Right renal pelvis (tissue), 4 donors: ENCODE measurements at regions not wholly inside any gene's neighbourhood (a gene's known extent, or its start where the extent isn't known, plus 50 kb on each side); places are given as distances from the start of the nearest gene placed in this dataset.
"Not testable (repeated sequence)": the region's sequence is repeated elsewhere in the genome, so short reads cannot be mapped to it uniquely, and the experiment has no call there.

Source experiments
- DNase-seq, 4 donors: peaks; one replicate each; pipeline ENCODE4 v3.0.0-alpha.2; 2013; ENCODE audit warnings: low read depth in 4 of 4, low spot score in 3 of 4, missing footprints in 1 of 4

DNA sequence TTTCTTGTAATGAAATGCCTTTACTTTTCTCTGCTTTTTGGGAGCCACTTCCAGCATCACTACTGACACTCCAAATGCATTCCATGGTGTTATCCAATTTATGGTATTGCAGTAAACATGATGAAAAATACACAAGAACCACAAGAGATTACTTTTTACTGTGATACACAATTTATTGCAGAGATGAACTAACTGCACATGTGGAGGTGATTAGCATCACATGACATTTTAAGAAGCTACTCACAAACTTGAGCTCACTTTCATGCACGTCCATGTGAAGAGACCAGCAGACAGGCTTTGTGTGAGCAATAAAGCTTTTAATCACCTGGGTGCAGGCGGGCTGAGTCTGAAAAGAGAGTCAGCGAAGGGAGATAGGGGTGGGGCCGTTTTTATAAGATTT is 780.5 kb upstream of the GOT2 start:
- no peak for DNase-seq

GRCh38 chr16:59510008-59510424 is 775.9 kb upstream of the GOT2 start:
- no peak for DNase-seq

- DNase-seq: no peak
Measured at GRCh38 chr16:59500601-59501000, 766.5 kb upstream of the GOT2 start.

DNA sequence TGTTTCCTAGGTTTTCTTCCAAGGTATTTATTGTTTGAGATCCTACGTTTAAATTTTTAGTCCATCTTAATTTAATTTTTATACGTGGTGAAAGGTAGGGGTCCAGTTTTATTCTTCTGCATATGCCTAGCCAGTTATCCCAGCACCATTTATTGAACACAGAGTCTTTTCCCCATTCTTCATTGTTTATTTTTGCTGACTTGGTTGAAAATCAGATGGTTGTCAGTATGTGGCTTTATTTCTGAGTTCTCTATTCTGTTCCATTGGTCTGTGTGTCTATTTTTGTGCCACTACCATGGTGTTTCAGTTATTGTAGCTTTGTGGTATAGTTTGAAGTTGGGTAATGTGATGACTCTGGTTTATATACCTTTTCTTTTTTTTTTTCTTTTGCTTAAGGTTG is 753.0 kb upstream of the GOT2 start:
- no peak for DNase-seq

DNA sequence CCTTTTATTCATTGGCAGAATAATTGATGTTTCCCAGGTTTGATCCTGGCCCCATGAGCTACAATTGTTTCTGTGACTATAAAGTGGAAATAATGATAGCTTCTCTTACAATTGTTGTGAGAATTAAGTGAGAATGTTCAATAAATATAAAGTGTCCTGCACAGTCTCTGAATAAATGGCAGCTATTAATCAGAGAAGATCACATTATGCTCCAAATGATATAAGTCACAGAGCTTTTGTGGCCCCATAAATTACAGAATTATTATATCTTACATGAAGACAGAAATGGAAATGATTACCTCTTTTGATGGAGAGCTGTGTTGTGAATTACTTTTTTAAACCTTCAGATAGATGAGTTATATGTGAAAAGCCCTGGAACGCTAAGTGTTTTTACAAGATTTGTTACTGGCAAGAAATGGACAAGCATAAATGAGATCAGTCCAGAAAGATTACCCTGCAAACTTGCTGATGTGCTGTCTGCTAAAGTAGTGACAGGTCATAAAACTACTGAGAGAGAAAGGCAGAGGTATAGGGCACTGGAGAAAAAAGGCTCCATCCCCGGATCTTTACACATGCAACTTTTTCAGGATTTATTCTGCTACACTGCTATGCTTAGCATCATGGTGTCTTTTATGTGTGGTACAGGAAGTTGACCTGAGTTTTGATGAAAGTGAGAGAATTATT is 750.9 kb upstream of the GOT2 start:
- DNase-seq: no peak

- DNase-seq: no peak
Measured at GRCh38 chr16:59478838-59479237, 744.7 kb upstream of the GOT2 start.

DNA sequence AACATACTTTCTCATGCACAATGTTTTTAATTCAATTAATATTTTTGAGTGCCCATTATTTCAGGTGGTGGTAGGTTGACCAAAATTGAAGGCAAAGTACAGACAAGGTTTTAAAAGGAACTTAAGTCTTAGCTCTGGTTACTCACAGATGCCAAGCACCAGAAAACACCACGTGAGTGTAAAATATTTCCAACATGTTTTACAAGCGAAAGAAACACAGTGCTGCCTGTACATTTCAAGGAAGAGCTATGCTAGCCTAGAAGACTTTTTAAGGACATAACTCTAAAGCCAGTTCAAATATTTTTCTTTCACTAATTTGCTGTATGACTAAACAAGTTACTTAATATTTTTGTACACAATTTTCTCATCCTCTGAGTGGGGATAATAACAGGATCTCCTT is 736.4 kb upstream of the GOT2 start:
- DNase-seq: no peak

DNA sequence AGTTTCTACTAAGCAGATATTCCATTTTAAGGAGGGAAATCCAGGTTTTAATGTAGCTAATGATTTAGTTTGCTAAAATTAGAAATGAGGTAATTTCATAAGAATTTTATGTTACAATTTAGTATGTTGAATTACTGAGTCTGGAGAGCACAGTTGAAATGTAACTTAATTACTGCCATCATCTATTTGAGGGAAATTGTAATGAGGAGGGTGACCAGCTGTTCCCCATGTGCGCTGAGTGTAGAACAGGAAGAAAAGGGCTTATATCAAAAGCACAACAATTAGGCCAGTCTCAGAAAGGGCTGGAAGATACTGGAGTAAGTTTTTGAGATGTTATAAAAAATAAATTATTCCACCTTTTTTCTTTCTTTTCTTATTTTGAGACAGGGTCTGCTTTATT is 735.1 kb upstream of the GOT2 start:
- DNase-seq: peak; percentile 12 to 35 (median 24)

- DNase-seq: no peak
Measured at GRCh38 chr16:59463776-59464175, 729.7 kb upstream of the GOT2 start.

- DNase-seq: no peak
Measured at GRCh38 chr16:59459806-59460205, 725.7 kb upstream of the GOT2 start.

DNA sequence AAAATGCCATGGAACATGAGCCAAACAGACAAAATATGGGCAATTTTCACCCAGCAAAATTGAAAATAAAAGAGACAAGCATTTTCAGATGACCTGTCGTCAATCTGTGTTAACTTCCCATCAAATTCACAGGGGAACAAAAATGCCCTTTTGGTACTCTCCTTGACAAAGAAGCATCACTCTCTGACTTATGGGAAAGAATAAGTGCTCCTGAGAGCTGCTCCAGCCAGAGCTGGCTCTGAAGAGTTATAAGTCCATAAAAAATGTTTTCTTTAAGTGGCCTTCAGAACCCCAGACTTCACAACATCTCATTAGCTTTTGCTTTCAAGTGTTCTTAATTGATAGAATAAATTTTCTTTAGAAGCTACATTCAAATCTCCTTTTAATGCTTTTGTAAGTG is 721.4 kb upstream of the GOT2 start:
- peak in 2 of 4 donors; percentile 2 to 3 for DNase-seq

DNA sequence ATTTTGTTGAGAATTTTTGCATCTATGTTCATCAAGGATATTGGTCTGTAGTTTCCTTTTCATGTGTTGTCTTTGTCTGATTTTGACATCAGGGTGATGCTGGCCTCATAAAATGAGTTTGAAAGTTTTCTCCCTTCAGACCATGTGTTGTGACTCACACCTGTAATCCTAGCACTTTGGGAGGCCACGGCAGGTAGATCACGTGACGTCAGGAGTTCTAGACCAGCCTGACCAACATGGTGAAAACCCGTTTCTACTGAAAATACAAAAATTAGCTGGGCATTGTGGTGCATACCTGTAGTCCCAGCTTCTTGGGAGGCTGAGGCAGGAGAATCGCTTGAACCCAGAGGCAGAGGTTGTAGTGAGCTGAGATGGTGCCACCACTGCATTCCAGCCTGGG is 716.4 kb upstream of the GOT2 start:
- DNase-seq: not testable (repeated sequence)

DNA sequence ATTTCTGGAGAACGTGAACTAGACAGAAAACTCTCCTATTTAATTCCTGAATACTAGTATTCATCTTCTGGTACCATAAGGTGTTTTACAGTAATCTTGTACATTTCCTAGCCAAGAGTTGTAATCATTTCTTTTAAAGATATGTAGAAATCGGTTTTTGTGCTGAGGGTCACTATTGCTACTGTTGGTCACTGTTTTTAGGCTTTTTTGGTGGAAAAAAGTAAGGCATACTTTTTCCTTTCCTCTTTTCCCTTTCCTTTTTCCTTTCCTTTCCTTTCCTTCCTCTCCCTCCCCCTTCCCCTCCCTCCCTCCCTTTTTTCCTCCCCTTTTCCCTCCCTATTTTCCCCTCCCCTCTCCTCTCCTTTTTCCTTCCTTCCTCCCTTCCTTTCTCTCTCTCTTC is 706.4 kb upstream of the GOT2 start:
- no peak for DNase-seq

GRCh38 chr16:59432896-59433295 is 698.8 kb upstream of the GOT2 start:
- DNase-seq: no peak

DNA sequence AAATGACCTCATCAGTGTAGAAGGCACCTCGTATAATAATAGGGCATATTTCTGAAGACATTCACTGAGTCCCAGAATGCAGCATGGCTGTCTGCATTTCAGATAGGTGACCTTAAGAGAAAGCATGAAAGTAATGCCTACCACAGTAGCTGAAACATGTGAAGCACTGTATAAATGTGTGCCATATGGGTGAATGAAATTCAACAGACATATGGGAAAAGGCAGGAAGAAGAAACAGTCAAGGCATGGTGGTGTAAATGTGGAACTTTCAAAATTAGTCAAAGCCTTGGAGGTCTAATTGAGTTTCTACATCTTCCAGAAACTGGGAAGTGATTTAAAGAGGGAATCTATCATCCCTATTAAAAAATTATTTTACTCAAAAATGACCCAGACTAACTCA is 698.2 kb upstream of the GOT2 start:
- no peak for DNase-seq

- DNase-seq: no peak
Measured at GRCh38 chr16:59424714-59425273, 690.7 kb upstream of the GOT2 start.

DNA sequence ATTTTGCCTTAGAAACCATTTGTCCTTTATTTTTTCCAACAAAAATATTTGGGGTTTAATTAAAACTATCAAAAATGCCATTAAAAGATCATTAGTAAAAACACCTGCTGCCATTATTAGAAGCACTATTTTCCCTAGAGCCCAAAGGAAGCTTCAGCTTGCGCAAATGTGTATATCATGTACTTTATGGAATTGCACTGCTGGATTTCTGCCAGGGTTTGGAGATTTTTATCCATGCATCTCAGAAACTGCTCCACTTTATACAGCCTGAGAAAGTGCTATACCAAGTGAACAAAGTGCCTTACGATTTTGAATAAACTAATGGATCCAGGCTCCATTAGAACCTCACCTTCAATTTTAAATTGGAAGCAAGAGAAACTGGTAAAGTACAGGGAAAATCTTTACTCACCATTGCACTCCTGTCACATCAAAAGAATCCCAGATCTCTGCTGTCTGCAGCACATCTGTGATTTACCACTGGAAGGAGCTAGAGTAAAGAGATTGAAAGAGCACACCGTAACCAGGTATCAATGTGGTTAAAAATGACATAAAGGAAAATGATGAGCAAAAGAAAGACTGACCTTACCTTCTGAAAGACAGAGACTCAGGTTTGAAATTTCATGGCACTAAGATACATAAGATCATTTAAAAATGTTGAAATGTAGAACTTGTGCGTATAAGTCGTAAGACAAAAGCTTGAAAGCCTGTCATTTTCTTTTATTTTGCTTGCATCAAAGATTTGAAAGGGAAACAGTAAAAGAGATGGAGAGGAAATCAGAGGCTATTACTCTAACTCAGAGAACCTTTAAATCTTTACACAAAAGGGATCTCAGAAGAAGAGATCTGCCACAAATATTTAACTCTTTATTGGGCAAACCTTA is 678.1 kb upstream of the GOT2 start:
- DNase-seq: peak in 1 of 4 donors; percentile 7

DNA sequence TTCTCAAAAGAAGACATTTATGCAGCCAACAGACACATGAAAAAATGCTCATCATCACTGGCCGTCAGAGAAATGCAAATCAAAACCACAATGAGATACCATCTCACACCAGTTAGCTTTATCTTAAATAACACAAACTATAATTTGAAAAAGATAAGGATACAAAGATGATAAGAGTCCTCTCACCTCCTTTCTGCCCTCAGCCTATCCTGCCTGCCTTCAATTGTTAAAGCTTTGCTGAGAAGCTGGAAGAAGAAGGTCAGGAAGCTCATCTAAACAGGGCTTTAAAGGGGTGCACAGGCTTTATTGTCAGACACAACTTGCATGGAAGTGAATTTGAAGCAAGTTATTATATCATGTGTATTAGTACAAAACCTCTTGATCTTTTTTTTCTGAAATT is 676.3 kb upstream of the GOT2 start:
- DNase-seq: no peak

- no peak for DNase-seq
Measured at GRCh38 chr16:59405802-59406201, 671.7 kb upstream of the GOT2 start.

DNA sequence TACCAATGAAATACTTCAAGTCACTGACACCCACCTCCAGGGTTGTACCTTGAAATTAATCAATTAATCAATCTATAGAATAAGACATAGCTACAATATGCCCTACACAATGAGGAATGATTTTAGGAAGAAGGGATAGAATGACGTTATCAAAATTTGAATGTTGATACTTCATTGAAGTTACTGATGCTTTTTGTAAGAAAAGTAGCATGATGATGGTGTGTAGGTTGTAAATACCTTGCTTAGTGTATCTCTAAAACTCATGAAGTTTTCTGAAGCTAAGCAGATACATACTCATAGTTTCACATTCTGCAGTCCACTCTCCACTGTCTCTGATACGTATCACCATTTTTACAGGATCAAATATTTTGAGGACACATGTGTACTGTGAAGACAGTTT is 670.4 kb upstream of the GOT2 start:
- no peak for DNase-seq

DNA sequence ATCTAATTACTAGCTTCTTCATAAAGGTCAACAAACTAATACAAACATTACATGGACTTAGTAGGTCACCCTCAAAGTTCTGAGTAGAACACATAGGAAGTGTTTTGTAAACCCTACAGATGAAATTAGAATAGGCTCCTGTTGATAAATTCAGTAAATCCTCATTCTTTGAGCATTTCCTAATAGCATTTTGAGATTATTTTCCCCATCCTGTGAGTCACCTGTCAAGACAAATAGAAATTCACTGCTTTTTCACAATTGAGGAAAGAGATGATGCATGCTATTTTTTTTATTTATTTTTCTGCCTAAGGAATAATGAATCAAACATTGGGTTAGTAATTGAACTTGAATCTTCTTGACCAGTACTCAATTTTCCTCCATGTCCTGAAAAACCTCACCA is 666.7 kb upstream of the GOT2 start:
- no peak for DNase-seq

- DNase-seq: no peak
Measured at GRCh38 chr16:59397638-59398037, 663.5 kb upstream of the GOT2 start.
